GM20000 (cell line): ENCODE measurements at regions not wholly inside any gene's neighbourhood (a gene's known extent, or its start where the extent isn't known, plus 50 kb on each side); places are given as distances from the start of the nearest gene placed in this dataset.

ENCODE experiments used
- DNase-seq: peaks from one replicate; pipeline ENCODE4 v3.0.0; 2012; ENCODE audit warnings: low spot score
- CTCF ChIP-seq: IDR thresholded peaks from 2 replicates; pipeline ENCODE4 v1.5.1; 2012; ENCODE audit warnings: mild to moderate bottlenecking, control low read depth; ENCODE audit errors: extremely low read depth, missing control alignments

GRCh38 chr10:43980715-43981114 is 332.0 kb upstream of the ZNF32 start:
- no peak for DNase-seq
- TF ChIP-seq CTCF: no peak

- no peak for DNase-seq
- TF ChIP-seq CTCF: no peak
These were observed 331.6 kb upstream of the ZNF32 start for GRCh38 chr10:43980313-43980712.

GRCh38 chr10:43979551-43979950 is 330.9 kb upstream of the ZNF32 start:
- no peak for TF ChIP-seq CTCF
- DNase-seq: no peak

GRCh38 chr10:43978936-43979335 is 330.3 kb upstream of the ZNF32 start:
- no peak for TF ChIP-seq CTCF
- no peak for DNase-seq

GRCh38 chr10:43978091-43978490 is 329.4 kb upstream of the ZNF32 start:
- DNase-seq: no peak

GRCh38 chr10:43976292-43976691 is 327.6 kb upstream of the ZNF32 start:
- TF ChIP-seq CTCF: no peak

More at GRCh38 chr10:43978091-43978490, 329.4 kb upstream of the ZNF32 start:
- no peak for TF ChIP-seq CTCF

GRCh38 chr10:43973801-43974200 is 325.1 kb upstream of the ZNF32 start:
- no peak for TF ChIP-seq CTCF

More at GRCh38 chr10:43976292-43976691, 327.6 kb upstream of the ZNF32 start:
- DNase-seq: no peak

More at GRCh38 chr10:43973801-43974200, 325.1 kb upstream of the ZNF32 start:
- no peak for DNase-seq
